Stimulated activated CD4-positive, alpha-beta T cell treated with anti-CD3 and anti-CD28 coated beads, TNF-alpha, amount 100 ng/mL, for 1 hour (primary cell): ENCODE measurements at regions not wholly inside any gene's neighbourhood (a gene's known extent, or its start where the extent isn't known, plus 50 kb on each side); places are given as distances from the start of the nearest gene placed in this dataset.

Experiments
- DNase-seq, 3 donors: peaks; one replicate each; pipeline ENCODE4 v3.0.0-alpha.2; 2020; ENCODE audit warnings: low read depth in 3 of 3, low spot score in 1 of 3

- DNase-seq: no peak
Measured at GRCh38 chr12:90167518-90168208, 459.0 kb upstream of the ATP2B1 start.

DNA sequence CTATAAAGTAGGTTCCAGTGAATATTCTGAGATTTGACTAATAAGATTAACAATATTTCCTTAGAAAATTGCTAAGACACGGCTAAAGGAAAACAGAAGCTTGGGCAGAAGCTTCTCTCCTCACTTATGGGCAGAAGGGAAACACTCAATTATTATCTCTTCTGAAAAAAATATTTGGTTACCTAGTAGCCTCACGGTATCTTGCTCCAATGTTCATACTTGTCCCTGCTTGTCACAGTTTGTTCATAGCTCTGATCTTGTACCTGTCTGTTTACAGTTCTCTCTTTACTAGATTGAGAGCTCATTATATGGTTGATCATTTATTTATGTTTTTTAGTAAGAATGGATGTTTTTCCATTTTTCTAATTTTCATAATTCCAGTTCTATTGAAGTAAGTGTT, 458.0 kb upstream of the ATP2B1 start:
- no peak for DNase-seq

GRCh38 chr12:90166012-90166411, 457.4 kb upstream of the ATP2B1 start:
- DNase-seq: no peak

DNA sequence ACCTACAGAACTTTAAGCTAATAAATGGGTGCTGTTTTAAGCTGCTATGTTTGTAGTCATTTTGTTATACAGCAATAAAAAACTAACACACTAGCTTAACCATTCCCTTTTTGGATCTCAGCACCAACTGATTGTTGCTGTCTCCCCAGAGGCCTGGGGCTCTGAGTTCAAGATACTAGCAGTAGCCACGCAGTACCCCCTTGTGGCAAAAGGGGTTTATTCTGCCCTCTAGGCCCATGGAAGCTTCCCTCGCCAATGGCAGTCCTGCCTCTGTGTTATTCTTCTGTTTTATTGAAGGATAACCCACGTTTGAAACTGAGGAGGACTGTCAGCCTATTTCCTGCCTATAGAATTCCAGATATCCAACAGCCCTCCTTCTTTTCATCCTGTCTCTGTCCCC, 455.3 kb upstream of the ATP2B1 start:
- DNase-seq: no peak

DNA sequence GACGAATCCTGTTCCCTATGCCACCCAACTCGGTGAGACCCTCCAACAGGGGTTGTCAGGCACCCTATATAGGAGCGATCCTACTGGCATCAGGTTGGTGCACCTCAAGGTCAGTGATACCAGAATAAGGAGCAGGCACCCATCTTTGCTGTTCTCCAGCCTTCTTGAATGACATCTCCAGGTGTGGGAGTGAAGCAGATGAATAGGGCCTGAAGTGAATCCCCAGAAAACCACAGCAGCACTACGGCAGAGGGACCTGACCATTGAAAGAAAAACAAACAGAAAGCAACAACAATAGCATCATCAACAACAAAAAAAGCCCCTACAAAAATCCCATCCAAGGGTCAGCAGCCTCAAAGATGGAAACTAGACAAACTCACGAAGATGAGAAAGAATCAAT, 445.2 kb upstream of the ATP2B1 start:
- no peak for DNase-seq

DNA sequence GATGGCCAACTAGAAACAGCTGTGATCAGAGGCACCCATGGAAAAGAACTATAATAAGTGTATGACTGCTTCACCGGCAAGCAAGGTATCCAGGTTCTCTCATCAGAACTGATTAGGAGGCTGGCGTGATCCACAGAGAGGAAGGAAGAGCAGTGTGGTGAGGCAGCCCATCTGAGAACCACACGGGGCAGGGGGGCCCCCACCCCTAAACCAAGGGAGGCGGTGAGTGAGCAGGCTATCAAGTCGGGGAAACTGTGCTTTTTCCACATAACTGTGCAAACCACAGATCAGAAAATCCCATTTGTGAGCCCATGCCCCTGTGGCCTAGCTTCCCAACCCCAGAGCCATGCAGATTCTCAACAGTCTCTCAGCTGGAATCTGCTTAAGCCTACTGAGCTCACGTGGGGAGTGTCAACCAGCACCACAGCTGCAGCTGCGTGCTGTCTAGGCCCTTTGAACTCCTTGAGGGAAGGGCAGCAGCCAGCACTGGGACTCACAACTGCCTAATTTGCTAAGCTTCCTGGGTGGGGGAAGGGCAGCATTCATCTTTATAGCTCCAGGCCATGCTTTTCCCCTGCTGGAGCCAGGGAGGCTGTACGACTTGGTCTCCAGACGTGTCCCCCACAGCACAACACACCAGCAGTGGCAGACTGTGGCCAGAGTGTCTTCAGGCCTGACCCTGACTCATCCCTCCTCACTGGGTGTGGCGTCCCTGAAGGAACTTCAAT, 444.4 kb upstream of the ATP2B1 start:
- DNase-seq: no peak

DNA sequence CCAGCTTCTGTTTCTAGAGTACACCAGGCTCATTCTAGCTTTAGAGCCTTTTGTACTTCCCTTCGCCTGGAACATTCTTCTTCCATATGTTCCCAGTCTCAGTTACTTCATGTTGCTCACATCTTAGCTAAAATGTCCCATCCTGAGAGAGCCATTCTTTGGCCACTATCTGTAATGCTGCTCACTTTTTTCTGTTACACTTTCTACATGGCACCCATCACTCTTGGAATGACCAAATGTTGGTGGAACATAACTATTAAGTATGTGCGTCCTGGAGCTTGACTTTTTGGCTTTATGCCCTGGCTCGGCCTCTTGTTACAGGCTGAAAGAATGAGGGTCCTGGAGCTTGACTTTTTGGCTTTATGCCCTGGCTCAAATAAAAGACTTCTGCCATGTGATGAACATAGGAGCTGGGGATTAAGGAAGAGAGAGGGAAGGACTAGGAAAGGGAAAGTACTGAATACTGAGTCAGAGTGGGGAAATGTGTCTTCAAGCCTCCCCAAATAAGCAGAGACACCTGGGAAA, 442.9 kb upstream of the ATP2B1 start:
- no peak for DNase-seq

- DNase-seq: no peak
Measured at GRCh38 chr12:90149453-90149852, 440.8 kb upstream of the ATP2B1 start.

DNA sequence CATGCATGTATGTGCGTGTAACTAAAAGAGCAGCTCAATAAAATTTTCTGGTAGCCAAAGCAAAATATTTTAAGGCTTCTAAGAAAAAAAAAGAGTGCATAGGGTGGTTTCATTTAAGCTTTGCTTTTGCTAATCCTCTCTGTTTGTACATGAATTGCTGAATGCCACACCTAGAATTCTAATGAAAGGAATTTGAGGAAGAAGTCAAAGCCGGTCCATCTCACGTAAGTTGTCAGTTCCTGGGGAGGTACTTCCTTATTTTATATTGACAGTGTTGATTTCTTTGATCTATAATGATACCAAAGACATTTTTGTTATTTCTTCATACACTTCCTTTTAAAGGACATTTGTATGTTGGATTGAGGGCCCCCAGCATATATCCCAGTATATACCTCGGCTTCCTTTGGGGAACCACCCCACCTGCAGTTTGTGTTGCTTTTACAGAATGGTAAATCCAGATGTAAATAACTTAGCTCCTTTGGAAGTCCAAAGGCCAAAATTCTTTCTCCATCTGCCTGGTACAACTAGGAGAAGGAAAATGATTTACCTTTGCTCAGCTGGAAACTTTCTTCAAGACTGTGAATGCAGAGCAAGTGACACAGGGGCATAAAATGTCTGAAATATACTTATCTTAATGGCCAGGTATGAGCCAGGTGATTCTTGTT, 420.9 kb upstream of the ATP2B1 start:
- DNase-seq: no peak

DNA sequence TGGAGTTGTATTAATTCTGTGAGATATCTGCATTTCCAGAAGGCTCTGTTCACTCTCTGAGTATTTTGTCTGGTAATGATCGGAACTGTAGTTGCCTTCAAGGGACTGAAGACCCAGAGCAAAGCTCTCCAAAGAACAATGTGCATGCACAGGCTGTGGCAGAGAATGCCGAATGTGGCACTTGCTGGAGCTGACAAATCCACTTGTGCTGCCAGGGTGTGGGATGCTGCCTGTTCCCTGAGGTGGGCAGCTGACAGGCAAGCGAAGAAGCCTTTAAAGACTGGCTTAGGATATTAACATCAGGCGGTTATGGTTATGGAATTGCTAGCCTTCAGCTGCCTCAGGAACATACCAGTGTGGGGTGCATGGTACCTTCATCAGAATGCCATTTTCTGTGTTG, 419.9 kb upstream of the ATP2B1 start:
- DNase-seq: no peak

DNA sequence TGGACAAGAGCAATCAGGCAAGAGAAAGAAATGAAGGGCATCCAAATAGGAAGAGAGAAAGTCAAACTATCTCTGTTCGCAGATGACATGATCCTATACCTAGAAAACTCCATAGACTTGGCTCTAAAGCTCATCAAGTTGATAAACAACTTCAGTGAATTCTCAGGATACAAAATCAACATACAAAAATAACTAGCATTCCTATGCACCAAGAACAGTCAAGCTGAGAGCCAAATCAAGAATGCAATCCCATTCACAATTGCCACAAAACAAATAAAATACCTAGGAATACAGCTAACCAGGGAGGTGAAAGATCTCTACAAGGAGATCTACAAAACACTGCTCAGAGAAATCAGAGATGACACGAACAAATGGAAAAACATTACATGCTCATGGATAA, 417.5 kb upstream of the ATP2B1 start:
- no peak for DNase-seq

- no peak for DNase-seq
Measured at GRCh38 chr12:90124914-90125313, 416.3 kb upstream of the ATP2B1 start.

- no peak for DNase-seq
Measured at GRCh38 chr12:90124289-90124688, 415.7 kb upstream of the ATP2B1 start.

DNA sequence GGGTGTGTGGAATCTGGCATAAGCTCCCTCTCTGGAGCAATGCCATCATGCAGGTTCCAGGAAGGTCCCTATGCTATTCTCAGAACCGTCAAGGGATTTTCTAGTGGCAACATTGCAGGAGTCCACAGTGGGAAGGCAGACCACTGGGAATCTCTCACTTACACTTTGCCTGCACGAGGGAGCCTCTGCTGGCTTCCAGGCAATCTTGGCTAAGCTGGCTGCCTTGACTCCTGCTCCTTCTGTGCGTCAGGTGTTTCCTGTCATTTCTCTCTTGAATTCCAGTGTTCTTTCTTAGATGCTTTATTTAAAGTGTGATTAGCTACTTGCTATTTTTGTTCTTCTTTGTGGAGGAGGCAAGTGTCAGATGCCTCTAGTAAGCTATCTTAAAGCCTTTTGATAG, 414.0 kb upstream of the ATP2B1 start:
- DNase-seq: no peak

DNA sequence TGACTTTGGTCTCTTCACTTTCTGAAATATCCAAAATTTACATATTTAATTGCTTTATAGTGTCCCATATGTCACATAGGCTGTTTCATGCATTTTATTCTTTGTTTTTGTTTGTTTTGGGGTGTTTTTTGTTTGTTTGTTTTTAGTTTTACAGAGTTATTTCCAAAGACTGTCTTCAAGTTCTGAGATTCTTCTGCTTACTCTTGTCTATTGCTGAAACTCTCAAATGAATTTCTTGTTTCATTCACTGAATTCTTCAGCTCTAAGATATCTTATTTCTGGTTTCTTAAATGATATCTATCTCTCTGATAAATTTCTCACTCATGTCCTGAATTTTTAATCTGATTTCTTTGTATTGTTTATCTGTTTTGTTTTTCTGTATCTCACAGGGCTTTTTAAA, 412.0 kb upstream of the ATP2B1 start:
- DNase-seq: no peak

DNA sequence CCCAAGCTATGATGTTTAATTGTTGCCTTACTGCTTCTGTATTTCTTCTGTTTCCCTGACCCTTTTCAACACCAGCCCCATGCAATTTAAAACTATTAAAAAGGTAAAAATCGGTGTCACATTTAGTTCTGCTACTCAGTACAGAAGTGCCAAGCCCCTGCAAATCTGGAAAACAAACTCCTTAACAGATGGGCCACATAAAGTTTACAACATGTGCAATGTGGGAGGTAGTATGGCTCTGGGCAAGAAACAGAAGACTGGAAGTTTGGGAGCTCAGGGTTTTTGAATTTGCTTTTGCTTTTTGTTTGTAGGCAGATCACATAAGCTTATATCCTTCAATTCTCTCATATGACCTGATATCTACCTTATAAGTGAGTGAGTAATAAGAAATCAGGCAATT, 404.0 kb upstream of the ATP2B1 start:
- no peak for DNase-seq

- no peak for DNase-seq
Measured at GRCh38 chr12:90111791-90112580, 403.3 kb upstream of the ATP2B1 start.

- no peak for DNase-seq
Measured at GRCh38 chr12:90106568-90106967, 397.9 kb upstream of the ATP2B1 start.

DNA sequence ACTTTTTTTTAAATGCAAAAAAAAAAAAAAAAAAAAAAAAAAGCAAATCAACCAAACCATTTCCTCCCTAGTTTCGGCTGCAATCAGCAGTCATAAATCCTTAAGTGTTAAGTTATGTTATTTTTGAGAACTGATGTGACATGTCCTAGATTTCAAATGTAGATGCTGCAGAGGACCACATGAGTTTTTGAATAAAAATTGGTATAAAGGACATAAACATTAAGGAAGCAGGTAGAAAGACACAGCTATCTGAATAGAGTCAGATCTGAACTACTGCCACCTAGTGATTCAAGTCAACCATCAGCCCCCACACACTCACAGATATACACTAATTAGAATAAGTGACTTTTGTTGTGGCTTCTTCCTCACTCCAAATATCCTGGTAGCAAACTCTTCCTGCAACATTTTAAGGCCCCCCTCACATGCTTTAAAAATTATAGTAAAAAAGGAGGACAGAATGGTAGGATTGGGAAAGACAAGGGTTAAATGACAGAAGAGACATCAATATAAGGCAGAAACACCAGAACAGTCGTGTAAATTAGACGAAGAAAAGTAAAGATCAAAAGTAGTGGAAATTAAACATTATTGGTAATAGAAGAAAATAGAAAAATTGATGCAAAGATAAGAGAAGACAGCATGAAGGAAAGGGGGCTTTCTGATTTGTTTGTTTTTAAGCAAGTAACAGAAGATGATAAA, 394.5 kb upstream of the ATP2B1 start:
- no peak for DNase-seq

DNA sequence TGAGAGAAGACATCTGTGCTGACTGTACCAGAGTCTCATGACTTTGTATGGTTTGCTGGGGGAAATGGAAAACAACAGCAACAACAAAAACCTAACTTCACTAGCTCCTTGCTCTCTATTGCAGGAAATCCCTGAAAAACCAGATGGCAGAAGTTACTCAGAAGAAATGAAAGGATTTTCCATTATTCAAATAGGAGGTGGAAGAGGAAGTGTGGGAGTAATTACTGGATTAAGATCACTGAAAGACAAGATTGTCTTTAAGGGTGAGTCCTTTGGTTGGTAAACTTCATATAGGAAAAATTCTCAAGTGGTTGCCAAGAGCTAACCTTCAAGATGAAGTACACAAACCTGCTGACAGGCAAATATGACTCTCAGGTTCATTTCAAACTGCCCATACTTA, 391.9 kb upstream of the ATP2B1 start:
- no peak for DNase-seq

DNA sequence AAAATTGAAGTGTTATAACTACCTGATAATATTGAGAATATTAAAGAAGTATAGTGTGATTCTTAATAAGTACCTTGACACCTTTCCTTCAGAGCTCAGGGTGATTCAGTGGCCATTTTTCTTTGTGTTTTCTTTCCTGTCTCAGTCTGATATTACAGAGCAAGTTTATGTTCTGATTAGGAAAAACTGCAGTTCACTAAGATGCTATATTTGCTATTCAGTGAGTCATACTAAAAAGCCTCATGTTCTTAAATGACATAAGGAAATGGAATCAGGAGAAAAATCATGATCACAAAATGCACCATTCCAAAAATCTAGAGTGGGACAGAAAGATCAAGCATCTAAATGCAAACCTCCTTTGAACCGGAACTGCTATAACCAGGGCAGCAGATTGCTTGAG, 390.6 kb upstream of the ATP2B1 start:
- DNase-seq: no peak
